GM19035 (cell line): ENCODE measurements at regions not wholly inside any gene's neighbourhood (a gene's known extent, or its start where the extent isn't known, plus 50 kb on each side); places are given as distances from the start of the nearest gene placed in this dataset.
"Not testable (repeated sequence)": the region's sequence is repeated elsewhere in the genome, so short reads cannot be mapped to it uniquely, and the experiment has no call there.

Experiments used
- ATAC-seq: cut with Tn5 transposase; IDR thresholded peaks from one replicate; pipeline ENCODE4 v1.9.1; 2021; ENCODE audit not compliant: unreplicated experiment

- ATAC-seq = no peak
These were observed 83.7 kb upstream of the ZNF469 start for GRCh38 chr16:88298833-88299745.

DNA sequence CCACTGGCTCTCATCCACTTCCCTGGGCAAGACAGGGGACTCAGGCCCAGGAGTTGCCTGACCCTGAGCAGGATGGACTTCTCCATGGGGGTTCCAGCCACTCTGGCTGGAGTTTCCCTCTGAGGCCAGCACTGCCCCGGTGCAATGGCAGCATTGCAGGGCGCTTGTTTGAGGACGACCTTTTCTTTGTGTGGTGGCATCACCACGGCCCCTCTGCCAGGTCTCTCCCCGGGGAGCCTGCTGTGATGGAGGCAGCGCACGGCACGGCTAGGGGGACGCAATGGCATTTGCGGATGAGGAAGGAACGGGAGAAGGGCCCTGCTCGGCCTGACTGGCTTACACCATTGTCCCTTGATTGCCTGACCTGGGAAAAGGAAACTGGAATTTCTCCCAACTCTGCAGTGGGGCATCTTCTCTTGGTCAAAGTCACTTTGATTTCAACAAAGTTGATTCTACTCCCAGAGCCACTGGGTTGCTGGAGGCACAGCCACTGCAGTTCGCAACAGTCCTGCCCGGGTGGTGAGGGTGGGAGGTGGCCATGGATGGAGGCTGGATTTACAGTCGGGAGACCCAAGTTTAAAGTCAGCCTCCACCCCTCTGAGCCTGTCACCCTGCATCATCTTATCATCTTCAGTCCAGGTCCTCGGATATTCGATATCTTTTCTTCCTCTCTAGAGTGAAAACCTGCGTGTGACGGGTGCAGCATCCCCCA, 82.9 kb upstream of the ZNF469 start:
- no peak for ATAC-seq

- ATAC-seq = no peak
These were observed 82.3 kb upstream of the ZNF469 start for GRCh38 chr16:88300463-88300835.

GRCh38 chr16:88301431-88301830, 81.3 kb upstream of the ZNF469 start:
- ATAC-seq = no peak

DNA sequence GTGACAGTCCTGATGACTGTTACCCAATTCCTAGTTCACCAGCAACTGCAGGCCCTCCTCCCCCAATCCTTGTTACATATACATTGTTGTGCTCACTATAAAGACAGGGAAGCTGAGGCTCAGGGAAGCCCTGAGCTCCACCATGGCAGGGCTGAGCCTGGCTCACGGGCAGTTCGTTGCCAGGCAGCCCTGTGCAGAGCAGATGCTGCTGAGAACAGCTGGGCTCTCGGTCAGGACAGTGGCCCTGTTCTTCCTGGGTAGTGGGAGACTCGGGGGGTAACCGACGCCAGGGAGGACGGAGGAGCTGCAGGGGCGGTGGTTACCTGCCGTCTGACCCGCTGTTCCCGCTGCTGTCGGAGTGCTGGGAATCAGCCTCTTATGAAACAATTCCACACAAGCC, 80.9 kb upstream of the ZNF469 start:
- no peak for ATAC-seq

DNA sequence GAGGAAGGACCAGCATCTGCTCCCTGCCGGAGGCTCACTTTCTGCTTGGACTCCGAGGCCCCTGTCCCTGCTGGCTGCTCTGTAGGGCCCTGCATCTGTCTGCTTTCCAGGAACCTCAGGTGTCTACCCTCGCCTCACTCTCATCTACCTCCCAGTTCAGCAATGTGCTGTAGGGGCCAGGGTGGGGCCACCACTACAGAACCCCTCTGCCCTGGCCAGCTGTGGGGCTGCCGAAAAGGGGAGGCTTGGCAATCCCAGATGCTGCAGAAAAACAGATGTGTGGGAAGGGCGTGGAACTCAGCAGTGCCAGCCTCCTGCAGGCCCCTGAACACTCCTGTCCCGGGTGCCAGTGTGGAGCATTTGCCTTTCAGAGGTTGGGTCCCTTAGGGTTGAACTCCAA, 80.1 kb upstream of the ZNF469 start:
- ATAC-seq = no peak

DNA sequence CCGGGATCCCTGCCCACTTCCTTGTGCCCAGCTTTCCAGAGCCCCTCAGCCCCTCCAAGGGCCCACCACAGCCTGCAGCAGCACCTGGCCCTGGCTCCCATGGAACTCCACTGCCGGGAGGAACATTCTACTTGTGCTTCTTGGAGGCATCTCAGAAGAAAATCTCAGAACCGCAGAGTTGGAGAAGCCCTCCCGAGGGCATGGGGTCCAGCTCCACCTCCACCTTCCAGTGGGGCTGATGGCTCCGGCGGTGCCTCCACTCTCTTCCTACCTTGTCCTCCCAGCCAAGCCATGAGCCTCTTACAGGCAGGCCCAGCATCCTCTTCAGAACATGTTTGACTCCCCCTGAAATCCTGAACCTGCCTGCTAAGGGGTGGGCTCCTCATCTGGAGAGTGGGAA, 79.4 kb upstream of the ZNF469 start:
- no peak for ATAC-seq

- ATAC-seq = no peak
These were observed 78.6 kb upstream of the ZNF469 start for GRCh38 chr16:88303890-88304819.

- ATAC-seq = no peak
These were observed 77.6 kb upstream of the ZNF469 start for GRCh38 chr16:88305176-88305575.

- no peak for ATAC-seq
These were observed 76.3 kb upstream of the ZNF469 start for GRCh38 chr16:88306411-88306810.

DNA sequence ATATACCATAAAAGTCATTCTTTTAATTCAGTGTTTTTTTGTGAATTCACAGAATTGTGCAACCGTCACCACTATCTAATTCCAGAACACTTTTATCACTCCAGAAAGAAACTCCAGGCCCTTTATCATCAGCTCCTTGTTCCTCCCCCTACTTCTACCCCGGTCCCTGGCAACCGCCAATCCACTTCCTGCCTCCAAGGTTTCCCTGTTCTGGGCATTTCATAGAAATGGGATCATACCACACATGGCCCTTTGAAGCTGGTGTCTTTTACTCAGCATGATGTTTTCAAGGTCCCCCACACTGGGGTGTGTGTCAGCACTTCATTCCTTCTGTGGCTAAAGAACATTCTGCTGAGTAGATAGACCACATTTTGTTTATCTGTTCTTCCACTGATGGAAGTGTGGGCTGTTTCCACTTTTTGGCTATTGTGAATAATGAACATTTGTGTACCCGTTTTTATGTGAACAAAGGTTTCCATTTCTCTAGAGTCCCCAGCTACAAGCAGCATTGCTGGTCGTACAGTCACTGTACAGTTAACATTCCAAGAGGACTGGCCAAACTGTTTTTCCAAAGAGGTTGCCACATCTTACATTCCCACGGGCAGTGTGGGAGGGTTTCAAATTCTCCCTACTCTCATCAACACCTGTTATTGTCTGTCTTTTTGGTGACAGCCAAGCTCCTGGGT, 75.8 kb upstream of the ZNF469 start:
- no peak for ATAC-seq

- no peak for ATAC-seq
These were observed 74.2 kb upstream of the ZNF469 start for GRCh38 chr16:88308441-88309173.

DNA sequence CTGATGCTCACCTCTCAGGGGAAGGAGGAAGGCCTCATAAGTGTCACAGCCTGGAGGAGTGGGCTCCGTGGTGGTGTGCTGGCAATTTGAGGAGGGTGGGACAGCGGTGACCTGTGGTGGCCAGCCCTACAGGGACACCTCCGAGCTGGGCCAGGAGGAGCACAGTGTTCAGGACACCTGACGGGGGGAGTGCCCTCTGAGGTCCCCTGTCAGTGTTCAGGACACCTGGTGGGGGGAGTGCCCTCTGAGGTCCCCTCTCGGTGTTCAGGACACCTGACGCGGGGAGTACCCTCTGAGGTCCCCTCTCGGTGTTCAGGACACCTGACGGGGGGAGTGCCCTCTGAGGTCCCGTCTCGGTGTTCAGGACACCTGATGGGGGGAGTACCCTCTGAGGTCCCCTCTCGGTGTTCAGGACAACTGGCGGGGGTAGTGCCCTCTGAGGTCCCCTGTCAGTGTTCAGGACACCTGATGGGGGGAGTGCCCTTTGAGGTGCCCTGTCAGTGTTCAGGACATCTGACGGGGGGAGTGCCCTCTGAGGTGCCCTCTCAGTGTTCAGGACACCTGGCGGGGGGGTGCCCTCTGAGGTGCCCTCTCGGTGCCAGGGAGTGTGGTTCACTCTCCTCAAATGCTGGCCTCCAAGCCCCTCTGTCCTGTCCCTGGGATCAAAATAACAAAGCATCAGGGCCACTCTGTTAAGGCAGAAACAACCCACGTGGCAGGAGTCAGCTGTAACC, 73.4 kb upstream of the ZNF469 start:
- no peak for ATAC-seq

- ATAC-seq = no peak
These were observed 72.9 kb upstream of the ZNF469 start for GRCh38 chr16:88309908-88310265.

- no peak for ATAC-seq
These were observed 71.8 kb upstream of the ZNF469 start for GRCh38 chr16:88310796-88311605.

- ATAC-seq = not testable (repeated sequence)
These were observed 70.9 kb upstream of the ZNF469 start for GRCh38 chr16:88311860-88312259.

DNA sequence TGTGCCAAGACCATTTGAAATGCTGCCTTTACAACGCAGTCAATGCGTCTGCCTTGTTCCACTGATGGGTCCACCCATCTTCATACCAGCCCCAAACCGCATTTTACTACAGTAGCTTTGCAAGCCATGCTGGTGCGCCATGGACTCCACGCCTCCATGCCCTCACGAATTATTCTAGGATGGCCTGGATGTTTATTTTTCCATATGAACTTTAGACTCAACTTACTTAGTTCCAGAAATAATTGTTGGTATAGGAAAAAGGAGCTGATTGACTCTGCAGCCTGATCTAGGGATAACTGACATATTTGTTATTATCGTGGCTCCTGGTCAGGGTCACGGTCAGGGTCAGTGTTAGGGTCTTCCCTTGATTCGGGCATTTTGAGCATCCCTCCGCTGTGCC, 70.0 kb upstream of the ZNF469 start:
- no peak for ATAC-seq

- no peak for ATAC-seq
These were observed 67.7 kb upstream of the ZNF469 start for GRCh38 chr16:88314991-88315542.
